AG04449 (cell line): ENCODE measurements at regions not wholly inside any gene's neighbourhood (a gene's known extent, or its start where the extent isn't known, plus 50 kb on each side); places are given as distances from the start of the nearest gene placed in this dataset.

Experiments used
- CTCF ChIA-PET: fragments of 350-600 bp; formaldehyde crosslinking; extraction: SDS; loops from one replicate; lab custom pipeline; 2021; ENCODE audit warnings: antibody characterized with exemption; lab: Yijun Ruan, JAX
- POLR2A ChIA-PET: fragments of 400-600, 350-600 bp; formaldehyde crosslinking; extraction: SDS; loops from one replicate; lab custom pipeline; 2020; ENCODE audit warnings: antibody characterized with exemption, inconsistent platforms; lab: Yijun Ruan, JAX
- DNase-seq: peaks from one replicate; pipeline ENCODE4 v3.0.0-alpha.2; 2010; ENCODE audit warnings: low read depth, low spot score
- H3K4me3 ChIP-seq: 2 replicates; pipeline ENCODE4 v1.5.1; 2011; ENCODE audit warnings: low read depth, mild to moderate bottlenecking, control low read depth, low read length
- TF ChIP-seq, protein P1 (sequence below): IDR thresholded peaks from one replicate; pipeline ENCODE4 v1.5.1; 2011; ENCODE audit warnings: mild to moderate bottlenecking, moderate library complexity, low read length, control low read depth, inconsistent platforms; ENCODE audit not compliant: insufficient read depth; ENCODE audit errors: missing control alignments

- no peak overlapping the region for H3K4me3 ChIP-seq
- CTCF ChIA-PET: interaction anchor here (49.3 kb wide), 1 partner anchor 192 kb away, joined by 1369 read pairs; no protein-coding TSS in a partner anchor
- POLR2A ChIA-PET: no interaction called here
- DNase-seq: no peak
- TF ChIP-seq, protein P1, sequence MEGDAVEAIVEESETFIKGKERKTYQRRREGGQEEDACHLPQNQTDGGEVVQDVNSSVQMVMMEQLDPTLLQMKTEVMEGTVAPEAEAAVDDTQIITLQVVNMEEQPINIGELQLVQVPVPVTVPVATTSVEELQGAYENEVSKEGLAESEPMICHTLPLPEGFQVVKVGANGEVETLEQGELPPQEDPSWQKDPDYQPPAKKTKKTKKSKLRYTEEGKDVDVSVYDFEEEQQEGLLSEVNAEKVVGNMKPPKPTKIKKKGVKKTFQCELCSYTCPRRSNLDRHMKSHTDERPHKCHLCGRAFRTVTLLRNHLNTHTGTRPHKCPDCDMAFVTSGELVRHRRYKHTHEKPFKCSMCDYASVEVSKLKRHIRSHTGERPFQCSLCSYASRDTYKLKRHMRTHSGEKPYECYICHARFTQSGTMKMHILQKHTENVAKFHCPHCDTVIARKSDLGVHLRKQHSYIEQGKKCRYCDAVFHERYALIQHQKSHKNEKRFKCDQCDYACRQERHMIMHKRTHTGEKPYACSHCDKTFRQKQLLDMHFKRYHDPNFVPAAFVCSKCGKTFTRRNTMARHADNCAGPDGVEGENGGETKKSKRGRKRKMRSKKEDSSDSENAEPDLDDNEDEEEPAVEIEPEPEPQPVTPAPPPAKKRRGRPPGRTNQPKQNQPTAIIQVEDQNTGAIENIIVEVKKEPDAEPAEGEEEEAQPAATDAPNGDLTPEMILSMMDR: no peak
Measured at GRCh38 chr13:95385373-95385772, 84.1 kb upstream of the ABCC4 start.

GRCh38 chr13:95385798-95386197, 84.5 kb upstream of the ABCC4 start:
- POLR2A ChIA-PET: no interaction called here
- DNase-seq: no peak
- CTCF ChIA-PET: interaction anchor here (49.3 kb wide), 1 partner anchor 192 kb away, joined by 1369 read pairs; no protein-coding TSS in a partner anchor

GRCh38 chr13:95386370-95386769, 85.1 kb upstream of the ABCC4 start:
- ChIA-PET POLR2A (no interaction called here), CTCF (interaction anchor here (49.3 kb wide), 1 partner anchor 193 kb away, joined by 1369 read pairs; no protein-coding TSS in a partner anchor)
- no peak for DNase-seq
- H3K4me3 ChIP-seq: no peak overlapping the region
- TF ChIP-seq, protein P1: no peak

More at GRCh38 chr13:95385798-95386197, 84.5 kb upstream of the ABCC4 start:
- TF ChIP-seq, protein P1: no peak
- H3K4me3 ChIP-seq: no peak overlapping the region

- TF ChIP-seq, protein P1: no peak
- POLR2A ChIA-PET: no interaction called here
- no peak overlapping the region for H3K4me3 ChIP-seq
- CTCF ChIA-PET: interaction anchor here (0.9 to 49.3 kb wide), 6 partner anchors 8 to 203 kb away, joined by 3 to 1369 read pairs (median 5); no protein-coding TSS in a partner anchor
- DNase-seq: no peak
Measured at GRCh38 chr13:95387733-95388207, 86.5 kb upstream of the ABCC4 start.

GRCh38 chr13:95388420-95389079, 87.3 kb upstream of the ABCC4 start:
- POLR2A ChIA-PET: no interaction called here
- DNase-seq: no peak
- H3K4me3 ChIP-seq: no peak overlapping the region
- TF ChIP-seq, protein P1: no peak
- CTCF ChIA-PET: interaction anchor here (0.8 to 49.3 kb wide), 7 partner anchors 8 to 195 kb away, joined by 3 to 1369 read pairs (median 4); no protein-coding TSS in a partner anchor

DNA sequence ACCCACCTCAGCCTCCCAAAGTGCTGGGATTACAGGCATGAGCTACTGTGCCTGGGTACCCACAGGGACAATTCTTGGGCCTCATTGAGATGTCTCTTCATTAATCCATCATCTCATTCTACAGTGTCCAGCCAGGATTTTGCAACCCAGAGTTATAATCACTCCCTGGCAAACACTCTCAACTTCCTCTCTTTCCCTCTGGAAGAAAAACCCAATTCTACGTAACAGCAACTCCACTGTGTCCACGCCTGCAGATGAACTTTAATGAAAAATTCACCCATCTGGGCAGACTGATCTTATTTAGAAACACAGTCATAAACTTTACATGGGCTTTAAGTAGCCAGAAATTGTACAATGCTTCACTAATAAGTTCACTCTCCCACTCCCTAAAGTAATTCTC, 90.1 kb upstream of the ABCC4 start:
- H3K4me3 ChIP-seq: no peak overlapping the region
- TF ChIP-seq, protein P1: no peak
- POLR2A ChIA-PET: no interaction called here
- no peak for DNase-seq
- CTCF ChIA-PET: interaction anchor here (49.3 kb wide), 1 partner anchor 198 kb away, joined by 1369 read pairs; no protein-coding TSS in a partner anchor
